OCI-LY1 (cell line): ENCODE measurements at regions not wholly inside any gene's neighbourhood (a gene's known extent, or its start where the extent isn't known, plus 50 kb on each side); places are given as distances from the start of the nearest gene placed in this dataset.

Source experiments
- H2AFZ ChIP-seq: fragments of 200-600 bp; sonication (generic), shearing (Covaris generic); 2 replicates; pipeline ENCODE4 v1.6.0; 2014; ENCODE audit warnings: antibody characterized with exemption, mild to moderate bottlenecking, low read length
- H3F3A ChIP-seq: fragments of 200-600 bp; sonication (generic), shearing (Covaris generic); 2 replicates; pipeline ENCODE4 v1.6.0; 2014; ENCODE audit warnings: mild to moderate bottlenecking, antibody characterized with exemption, low read length, moderate library complexity; ENCODE audit not compliant: insufficient read depth
- H3K27ac ChIP-seq: fragments of 200-600 bp; sonication (generic); 2 replicates; pipeline ENCODE4 v1.5.1; 2014; ENCODE audit warnings: low read length, mixed run types, mild to moderate bottlenecking, low read depth; ENCODE audit not compliant: poor library complexity, severe bottlenecking
- H3K27me3 ChIP-seq: fragments of 200-600 bp; sonication (generic); 2 replicates; pipeline ENCODE4 v1.6.0; 2014; ENCODE audit warnings: antibody characterized with exemption, mild to moderate bottlenecking, low read length, moderate library complexity; ENCODE audit not compliant: insufficient read depth
- H3K36me3 ChIP-seq: fragments of 200-600 bp; sonication (generic); 2 replicates; pipeline ENCODE4 v1.6.1; 2014; ENCODE audit warnings: mild to moderate bottlenecking, antibody characterized with exemption, low read length, moderate library complexity, mixed read lengths; ENCODE audit not compliant: insufficient read depth
- H3K4me1 ChIP-seq: fragments of 200-600 bp; sonication (generic); 2 replicates; pipeline ENCODE4 v1.5.1; 2014; ENCODE audit warnings: mild to moderate bottlenecking, low read length, moderate library complexity; ENCODE audit not compliant: insufficient read depth, severe bottlenecking
- H3K4me2 ChIP-seq: fragments of 200-600 bp; sonication (generic), shearing (Covaris generic); 2 replicates; pipeline ENCODE4 v1.6.1; 2014; ENCODE audit warnings: low read length
- H3K4me3 ChIP-seq: fragments of 200-600 bp; sonication (generic); 2 replicates; pipeline ENCODE4 v1.5.1; 2014; ENCODE audit warnings: low read length, low read depth, mild to moderate bottlenecking, mixed read lengths; ENCODE audit not compliant: poor library complexity, severe bottlenecking
- H3K79me2 ChIP-seq: fragments of 200-600 bp; shearing (Covaris generic); 2 replicates; pipeline ENCODE4 v1.6.1; 2016; ENCODE audit warnings: mixed run types, low read length, mixed read lengths; ENCODE audit not compliant: insufficient read depth
- H3K9ac ChIP-seq: fragments of 200-600 bp; sonication (generic), shearing (Covaris generic); 2 replicates; pipeline ENCODE4 v1.6.1; 2014; ENCODE audit warnings: mild to moderate bottlenecking, low read length, mixed read lengths
- H3K9me2 ChIP-seq: fragments of 200-600 bp; sonication (generic), shearing (Covaris generic); 2 replicates; pipeline ENCODE4 v1.6.1; 2014; ENCODE audit warnings: low read depth, mild to moderate bottlenecking, low read length, mixed read lengths
- H3K9me3 ChIP-seq: fragments of 200-600 bp; shearing (Covaris generic); 2 replicates; pipeline ENCODE4 v1.6.1; 2014; ENCODE audit warnings: low read length, mixed read lengths
- H4K20me1 ChIP-seq: fragments of 200-600 bp; sonication (generic), shearing (Covaris generic); 2 replicates; pipeline ENCODE4 v1.6.0; 2016; ENCODE audit warnings: mild to moderate bottlenecking, low read length; ENCODE audit not compliant: insufficient read depth
- EZH2 ChIP-seq: fragments of 200-600 bp; sonication (generic), shearing (Covaris generic); IDR thresholded peaks from 2 replicates; pipeline ENCODE4 v1.8.0; 2017; ENCODE audit warnings: borderline replicate concordance, mixed run types, mild to moderate bottlenecking, antibody characterized with exemption, low read length, moderate library complexity, mixed read lengths
- TF ChIP-seq, protein P1 (sequence below): fragments of 200-600 bp; sonication (generic), shearing (Covaris generic); IDR thresholded peaks from 2 replicates; pipeline ENCODE4 v1.5.1; 2017; ENCODE audit warnings: mild to moderate bottlenecking, antibody characterized with exemption, low read length, moderate library complexity, mixed read lengths

DNA sequence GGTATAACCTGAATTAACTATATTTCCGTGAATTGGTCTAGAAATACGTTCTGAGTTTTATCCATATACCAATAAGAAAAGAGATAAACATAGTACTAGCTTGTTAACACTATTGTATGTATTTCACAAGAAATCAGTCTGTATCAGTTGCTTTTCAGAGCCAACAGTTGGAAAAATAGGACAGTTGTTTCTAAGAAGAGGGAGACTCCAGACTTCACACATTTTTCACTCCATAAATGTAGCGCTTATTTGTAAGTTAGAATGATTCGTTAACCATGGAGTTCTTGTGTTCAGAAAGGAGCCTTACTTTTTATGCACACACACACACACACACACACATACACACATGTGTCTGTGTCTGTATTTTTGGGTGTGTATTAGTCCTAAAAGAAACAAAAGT, 376.7 kb upstream of the SMIM31 start:
- no peaks in the 10 kb centered on the region for H3K79me2 ChIP-seq
- no peaks in the 10 kb centered on the region for H3F3A ChIP-seq
- H3K27ac ChIP-seq, result no peak overlapping the region
- H3K27me3 ChIP-seq, result no peaks in the 10 kb centered on the region
- no peaks in the 10 kb centered on the region for H3K36me3 ChIP-seq
- H4K20me1 ChIP-seq, result no peaks in the 10 kb centered on the region
- no peak overlapping the region for H3K4me2 ChIP-seq
- no peaks in the 10 kb centered on the region for H3K9me2 ChIP-seq
- H3K4me1 ChIP-seq, result no peaks in the 10 kb centered on the region
- no peak overlapping the region for H2AFZ ChIP-seq
- no peak for TF ChIP-seq EZH2
- TF ChIP-seq, protein P1, sequence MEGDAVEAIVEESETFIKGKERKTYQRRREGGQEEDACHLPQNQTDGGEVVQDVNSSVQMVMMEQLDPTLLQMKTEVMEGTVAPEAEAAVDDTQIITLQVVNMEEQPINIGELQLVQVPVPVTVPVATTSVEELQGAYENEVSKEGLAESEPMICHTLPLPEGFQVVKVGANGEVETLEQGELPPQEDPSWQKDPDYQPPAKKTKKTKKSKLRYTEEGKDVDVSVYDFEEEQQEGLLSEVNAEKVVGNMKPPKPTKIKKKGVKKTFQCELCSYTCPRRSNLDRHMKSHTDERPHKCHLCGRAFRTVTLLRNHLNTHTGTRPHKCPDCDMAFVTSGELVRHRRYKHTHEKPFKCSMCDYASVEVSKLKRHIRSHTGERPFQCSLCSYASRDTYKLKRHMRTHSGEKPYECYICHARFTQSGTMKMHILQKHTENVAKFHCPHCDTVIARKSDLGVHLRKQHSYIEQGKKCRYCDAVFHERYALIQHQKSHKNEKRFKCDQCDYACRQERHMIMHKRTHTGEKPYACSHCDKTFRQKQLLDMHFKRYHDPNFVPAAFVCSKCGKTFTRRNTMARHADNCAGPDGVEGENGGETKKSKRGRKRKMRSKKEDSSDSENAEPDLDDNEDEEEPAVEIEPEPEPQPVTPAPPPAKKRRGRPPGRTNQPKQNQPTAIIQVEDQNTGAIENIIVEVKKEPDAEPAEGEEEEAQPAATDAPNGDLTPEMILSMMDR, result no peak
- no peak overlapping the region for H3K9ac ChIP-seq
- no peaks in the 10 kb centered on the region for H3K9me3 ChIP-seq
- H3K4me3 ChIP-seq, result no peak overlapping the region

GRCh38 chr4:164378361-164378760, 375.6 kb upstream of the SMIM31 start:
- H3K4me1 ChIP-seq, result no peaks in the 10 kb centered on the region
- no peak overlapping the region for H2AFZ ChIP-seq
- H4K20me1 ChIP-seq, result no peaks in the 10 kb centered on the region
- no peak for TF ChIP-seq EZH2
- TF ChIP-seq, protein P1, result no peak
- no peaks in the 10 kb centered on the region for H3K9me2 ChIP-seq
- no peak overlapping the region for H3K4me3 ChIP-seq
- no peak overlapping the region for H3K4me2 ChIP-seq
- no peak overlapping the region for H3K27ac ChIP-seq
- H3F3A ChIP-seq, result no peaks in the 10 kb centered on the region
- H3K9me3 ChIP-seq, result no peaks in the 10 kb centered on the region
- no peaks in the 10 kb centered on the region for H3K36me3 ChIP-seq
- no peaks in the 10 kb centered on the region for H3K27me3 ChIP-seq
- no peak overlapping the region for H3K9ac ChIP-seq
- H3K79me2 ChIP-seq, result no peaks in the 10 kb centered on the region

DNA sequence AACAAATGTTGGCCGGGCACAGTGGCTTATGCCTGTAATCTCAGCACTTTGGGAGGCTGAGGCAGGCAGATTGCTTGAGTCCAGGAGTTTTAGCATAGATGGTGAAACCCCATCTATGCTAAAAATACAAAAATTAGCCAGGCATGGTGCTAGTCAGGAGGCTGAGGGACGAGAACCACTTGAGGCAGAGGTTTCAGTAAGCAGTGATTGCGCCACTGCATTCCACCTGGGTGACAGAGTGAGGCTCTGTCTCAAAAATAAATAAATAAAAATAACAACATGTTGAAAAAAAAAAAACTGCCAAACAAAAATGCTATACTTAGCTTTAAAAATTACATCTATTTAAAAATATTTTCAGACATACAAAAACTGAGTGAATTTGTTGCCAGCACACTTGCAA, 374.2 kb upstream of the SMIM31 start:
- Histone ChIP-seq H3K4me3 (no peak overlapping the region), H3K4me2 (no peak overlapping the region), H3K9me3 (no peaks in the 10 kb centered on the region), H3K27me3 (no peaks in the 10 kb centered on the region), H3F3A (no peaks in the 10 kb centered on the region), H3K9ac (no peak overlapping the region), H4K20me1 (no peaks in the 10 kb centered on the region), H3K4me1 (no peaks in the 10 kb centered on the region), H3K79me2 (no peaks in the 10 kb centered on the region), H3K27ac (no peak overlapping the region), H2AFZ (no peak overlapping the region), H3K36me3 (no peaks in the 10 kb centered on the region), H3K9me2 (no peaks in the 10 kb centered on the region)
- no peak for TF ChIP-seq EZH2
- TF ChIP-seq, protein P1, result no peak
